ENCODE measurements at regions not wholly inside any gene's neighbourhood (a gene's known extent, or its start where the extent isn't known, plus 50 kb on each side); places are given as distances from the start of the nearest gene placed in this dataset.
"Not testable (repeated sequence)": the region's sequence is repeated elsewhere in the genome, so short reads cannot be mapped to it uniquely, and the experiment has no call there.

- H3K9me3 ChIP-seq; CTCF ChIA-PET; H3K4me1 ChIP-seq; H3K4me2 ChIP-seq; H3K27ac ChIP-seq; FAIRE-seq; POLR2A ChIA-PET; H3K4me3 ChIP-seq; DNase-seq (ENCODE audit: low read depth in 1 of 2, low spot score in 1 of 2); ATAC-seq: not testable (repeated sequence)
- WGBS (ENCODE audit: missing lambda C conversion rate): 72% methylated on average over 2 of the region's 2 CpGs
Observed at GRCh38 chr3:104219046-104219445, 1147.7 kb upstream of the ALCAM start.

DNA sequence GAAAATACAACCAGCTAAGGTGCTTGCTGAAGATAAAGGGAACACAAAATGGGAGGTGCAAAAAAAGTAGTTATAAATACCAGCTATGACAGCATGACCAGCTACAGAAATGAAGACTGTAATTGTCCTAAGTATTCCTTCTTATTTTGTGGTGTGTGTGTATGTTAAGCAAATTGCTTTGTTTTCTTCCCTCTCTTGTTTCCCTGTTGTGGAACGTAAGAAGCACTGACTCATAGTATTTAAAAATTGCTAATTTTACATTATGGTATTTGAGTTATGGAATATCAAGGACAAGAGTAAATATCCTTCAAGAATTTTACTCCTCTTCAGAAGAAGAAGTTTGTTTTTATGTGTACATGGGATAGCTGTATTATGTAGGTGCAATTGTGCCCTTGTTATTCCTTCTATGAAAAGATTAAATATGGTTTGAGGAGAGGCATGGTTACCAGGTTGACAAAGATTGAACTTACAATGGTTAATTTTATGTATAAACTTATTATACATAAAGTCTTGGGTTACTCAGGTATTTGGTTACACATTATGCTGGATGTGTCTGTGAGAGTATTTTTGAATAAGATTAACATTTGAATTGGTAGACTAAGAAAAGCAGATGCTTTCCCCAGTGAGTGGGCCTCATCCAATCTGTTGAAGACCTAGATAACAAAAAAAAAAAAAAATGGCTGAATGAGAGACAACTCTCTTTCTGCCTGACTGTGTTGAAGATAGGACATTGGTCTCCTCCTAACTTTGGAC, 1132.1 kb upstream of the ALCAM start:
- no peaks in the 10 kb centered on the region for H3K4me1 ChIP-seq
- TF ChIP-seq NFE2L2 (conservative IDR thresholded peaks at IDR 0.05; ENCODE audit: low read length) (no peak), MAFK (IDR thresholded peaks at IDR 0.05; ENCODE audit: partially characterized antibody) (no peak), FOXS1 (CRISPR knock-in tag; IDR thresholded peaks at IDR 0.05) (no peak), RFX5 (IDR thresholded peaks at IDR 0.05) (no peak), ZNF302 (CRISPR knock-in tag; IDR thresholded peaks at IDR 0.05) (no peak), HEYL (CRISPR knock-in tag; IDR thresholded peaks at IDR 0.05) (no peak)
- H3K9me3 ChIP-seq: no peaks in the 10 kb centered on the region
- H3K4me3 ChIP-seq: no peak overlapping the region
- H3K4me2 ChIP-seq: no peak overlapping the region
- ChIA-PET POLR2A (no interaction called here), CTCF (interaction anchor here (0.6 kb wide), 1 partner anchor 598 kb away, joined by 3 read pairs; no protein-coding TSS in a partner anchor)
- DNase-seq (ENCODE audit: low read depth in 1 of 2, low spot score in 1 of 2) (no peak), ATAC-seq (no peak), FAIRE-seq (no peak)
- 62% methylated on average over 1 of the region's 1 CpG for WGBS (ENCODE audit: missing lambda C conversion rate)
- H3K27ac ChIP-seq: no peak overlapping the region

- ATAC-seq (no peak), DNase-seq (ENCODE audit: low read depth in 1 of 2, low spot score in 1 of 2) (no peak), FAIRE-seq (no peak)
- no peaks in the 10 kb centered on the region for H3K4me1 ChIP-seq
- ChIA-PET CTCF (no interaction called here), POLR2A (no interaction called here)
- no peak overlapping the region for H3K27ac ChIP-seq
- H3K4me2 ChIP-seq: no peak overlapping the region
- no peak overlapping the region for H3K4me3 ChIP-seq
- H3K9me3 ChIP-seq: no peaks in the 10 kb centered on the region
- 25% methylated on average over 4 of the region's 4 CpGs for WGBS (ENCODE audit: missing lambda C conversion rate)
- TF ChIP-seq ZSCAN20 (CRISPR knock-in tag; IDR thresholded peaks at IDR 0.05) (no peak), HOXB13 (CRISPR knock-in tag; IDR thresholded peaks at IDR 0.05; ENCODE audit: low read depth) (no peak), RFX5 (IDR thresholded peaks at IDR 0.05) (no peak), REST (IDR thresholded peaks at IDR 0.05) (no peak), RCOR1 (IDR thresholded peaks at IDR 0.05; ENCODE audit: low read depth, low read length) (no peak), RNF2 (IDR thresholded peaks at IDR 0.05; ENCODE audit: borderline replicate concordance, low read depth) (no peak), TFCP2L1 (CRISPR knock-in tag; IDR thresholded peaks at IDR 0.05) (no peak), EHMT2 (IDR thresholded peaks at IDR 0.05; ENCODE audit: low read depth) (no peak), ZNF302 (CRISPR knock-in tag; IDR thresholded peaks at IDR 0.05) (no peak), CHD4 (IDR thresholded peaks at IDR 0.05; ENCODE audit: borderline replicate concordance) (no peak), POLR2A (IDR thresholded peaks at IDR 0.05; ENCODE audit: low read length) (no peak), SREBF2 (IDR thresholded peaks at IDR 0.05) (no peak), MAZ (IDR thresholded peaks at IDR 0.05; ENCODE audit: borderline replicate concordance, low read depth, low read length) (no peak), RAD21 (conservative IDR thresholded peaks at IDR 0.05 in 1 of 2, IDR thresholded peaks at IDR 0.05 in 1 of 2) (no peak)
- TF ChIP-seq, protein P1, sequence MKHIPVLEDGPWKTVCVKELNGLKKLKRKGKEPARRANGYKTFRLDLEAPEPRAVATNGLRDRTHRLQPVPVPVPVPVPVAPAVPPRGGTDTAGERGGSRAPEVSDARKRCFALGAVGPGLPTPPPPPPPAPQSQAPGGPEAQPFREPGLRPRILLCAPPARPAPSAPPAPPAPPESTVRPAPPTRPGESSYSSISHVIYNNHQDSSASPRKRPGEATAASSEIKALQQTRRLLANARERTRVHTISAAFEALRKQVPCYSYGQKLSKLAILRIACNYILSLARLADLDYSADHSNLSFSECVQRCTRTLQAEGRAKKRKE (CRISPR knock-in tag; IDR thresholded peaks at IDR 0.05; ENCODE audit: low read depth): no peak
- TF ChIP-seq, protein P2, sequence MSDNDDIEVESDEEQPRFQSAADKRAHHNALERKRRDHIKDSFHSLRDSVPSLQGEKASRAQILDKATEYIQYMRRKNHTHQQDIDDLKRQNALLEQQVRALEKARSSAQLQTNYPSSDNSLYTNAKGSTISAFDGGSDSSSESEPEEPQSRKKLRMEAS (IDR thresholded peaks at IDR 0.05): no peak
Observed at GRCh38 chr3:104244680-104245220, 1122.0 kb upstream of the ALCAM start.

All from A549 (cell line).